HEK293 (cell line): ENCODE measurements at regions not wholly inside any gene's neighbourhood (a gene's known extent, or its start where the extent isn't known, plus 50 kb on each side); places are given as distances from the start of the nearest gene placed in this dataset.

Experiments used
- CTCF ChIA-PET: fragments of 350-600 bp; formaldehyde crosslinking; extraction: SDS; loops from one replicate; lab custom pipeline; 2021; ENCODE audit warnings: antibody characterized with exemption; lab: Yijun Ruan, JAX
- POLR2A ChIA-PET: fragments of 300-600 bp; formaldehyde crosslinking; extraction: SDS; loops from one replicate; lab custom pipeline; 2020; ENCODE audit warnings: antibody characterized with exemption, inconsistent platforms; lab: Yijun Ruan, JAX
- H3K27ac ChIP-seq: fragments of 200-500 bp; sonication (Bioruptor generic); 2 replicates; pipeline ENCODE4 v1.5.1; 2014; ENCODE audit warnings: low read depth, low read length, control low read depth, inconsistent platforms; ENCODE audit errors: extremely low read depth
- H3K36me3 ChIP-seq, 2 experiments: fragments of 200-500 bp in 1 of 2; sonication (Bioruptor generic) in 1 of 2; 1 replicate in 1 of 2; 2 replicates in 1 of 2; pipeline ENCODE4 v1.5.1; 2014 to 2017; ENCODE audit warnings: inconsistent platforms in 2 of 2, low read length in 2 of 2; ENCODE audit not compliant: control insufficient read depth in 2 of 2, insufficient read depth in 1 of 2
- H3K4me1 ChIP-seq: fragments of 200-500 bp; sonication (Bioruptor generic); 2 replicates; pipeline ENCODE4 v1.5.1; 2014; ENCODE audit warnings: mild to moderate bottlenecking, low read length, inconsistent platforms; ENCODE audit not compliant: control insufficient read depth, insufficient read depth
- H3K4me3 ChIP-seq: 2 replicates; pipeline ENCODE4 v1.5.1; 2011; ENCODE audit warnings: low read depth, mild to moderate bottlenecking, control low read depth, low read length, moderate library complexity
- H3K9me3 ChIP-seq: fragments of 200-500 bp; sonication (Bioruptor generic); 2 replicates; pipeline ENCODE4 v1.5.1; 2014; ENCODE audit warnings: low read depth, low read length, inconsistent platforms; ENCODE audit not compliant: control insufficient read depth, insufficient read depth
- GLIS1 ChIP-seq: fragments of 450-650 bp; formaldehyde crosslinking; IDR thresholded peaks from 2 replicates; pipeline ENCODE4 v1.5.1; 2016; ENCODE audit warnings: missing biosample characterization, missing genetic modification characterization
- HOXA7 ChIP-seq: sonication (generic); formaldehyde crosslinking; IDR thresholded peaks from 2 replicates; pipeline ENCODE4 v1.8.1; 2022; ENCODE audit warnings: missing genetic modification reagents, borderline replicate concordance
- KLF10 ChIP-seq: fragments of 450-650 bp; IDR thresholded peaks from 2 replicates; pipeline ENCODE4 v1.5.1; 2018; ENCODE audit warnings: missing biosample characterization, mild to moderate bottlenecking, missing genetic modification characterization
- PRDM4 ChIP-seq: fragments of 450-650 bp; formaldehyde crosslinking; IDR thresholded peaks from 2 replicates; pipeline ENCODE4 v1.5.1; 2017; ENCODE audit warnings: missing biosample characterization, missing genetic modification characterization
- PRDM6 ChIP-seq: fragments of 450-650 bp; formaldehyde crosslinking; IDR thresholded peaks from 2 replicates; pipeline ENCODE4 v1.5.1; 2017; ENCODE audit warnings: missing biosample characterization, missing genetic modification characterization
- SCRT1 ChIP-seq: fragments of 450-650 bp; formaldehyde crosslinking; IDR thresholded peaks from 2 replicates; pipeline ENCODE4 v1.5.1; 2016; ENCODE audit warnings: missing biosample characterization, missing genetic modification characterization, borderline replicate concordance
- ZFP37 ChIP-seq: fragments of 450-650 bp; formaldehyde crosslinking; IDR thresholded peaks from 2 replicates; pipeline ENCODE4 v1.5.1; 2016; ENCODE audit warnings: missing biosample characterization, missing genetic modification characterization
- ZIC2 ChIP-seq: fragments of 450-650 bp; formaldehyde crosslinking; IDR thresholded peaks from 2 replicates; pipeline ENCODE4 v1.5.1; 2016; ENCODE audit warnings: missing biosample characterization, missing genetic modification characterization
- ZNF114 ChIP-seq: fragments of 450-650 bp; formaldehyde crosslinking; IDR thresholded peaks from 2 replicates; pipeline ENCODE4 v1.5.0; 2017; ENCODE audit warnings: missing biosample characterization, missing genetic modification characterization
- ZNF138 ChIP-seq: fragments of 450-650 bp; formaldehyde crosslinking; IDR thresholded peaks from 2 replicates; pipeline ENCODE4 v1.5.1; 2016; ENCODE audit warnings: missing biosample characterization, missing genetic modification characterization, borderline replicate concordance
- ZNF280D ChIP-seq: fragments of 450-650 bp; formaldehyde crosslinking; IDR thresholded peaks from 2 replicates; pipeline ENCODE4 v1.5.1; 2016; ENCODE audit warnings: missing biosample characterization, missing genetic modification characterization
- ZNF335 ChIP-seq: fragments of 450-650 bp; formaldehyde crosslinking; conservative IDR thresholded peaks from 2 replicates; pipeline ENCODE4 v1.5.1; 2016; ENCODE audit warnings: missing biosample characterization, missing genetic modification characterization
- ZNF404 ChIP-seq: fragments of 450-650 bp; formaldehyde crosslinking; IDR thresholded peaks from 2 replicates; pipeline ENCODE4 v1.5.1; 2017; ENCODE audit warnings: missing biosample characterization, missing genetic modification characterization
- ZNF548 ChIP-seq: fragments of 450-650 bp; formaldehyde crosslinking; IDR thresholded peaks from 2 replicates; pipeline ENCODE4 v1.5.1; 2016; ENCODE audit warnings: missing biosample characterization, missing genetic modification characterization
- ZNF558 ChIP-seq: fragments of 450-650 bp; formaldehyde crosslinking; IDR thresholded peaks from 2 replicates; pipeline ENCODE4 v1.5.1; 2016; ENCODE audit warnings: missing biosample characterization, missing genetic modification characterization
- ZNF585B ChIP-seq: fragments of 450-650 bp; formaldehyde crosslinking; IDR thresholded peaks from 2 replicates; pipeline ENCODE4 v1.5.1; 2016; ENCODE audit warnings: missing biosample characterization, missing genetic modification characterization
- ZNF600 ChIP-seq: fragments of 450-650 bp; formaldehyde crosslinking; IDR thresholded peaks from 2 replicates; pipeline ENCODE4 v1.5.1; 2016; ENCODE audit warnings: missing biosample characterization, missing genetic modification characterization
- ZNF654 ChIP-seq: fragments of 450-650 bp; formaldehyde crosslinking; IDR thresholded peaks from 2 replicates; pipeline ENCODE4 v1.5.1; 2016; ENCODE audit warnings: low read depth, missing biosample characterization, missing genetic modification characterization
- ZNF660 ChIP-seq: fragments of 450-650 bp; IDR thresholded peaks from 2 replicates; pipeline ENCODE4 v1.5.1; 2018; ENCODE audit warnings: missing biosample characterization, mild to moderate bottlenecking, missing genetic modification characterization
- ZNF664 ChIP-seq: fragments of 450-650 bp; formaldehyde crosslinking; IDR thresholded peaks from 2 replicates; pipeline ENCODE4 v1.5.1; 2016; ENCODE audit warnings: missing biosample characterization, missing genetic modification characterization
- ZNF704 ChIP-seq: fragments of 450-650 bp; formaldehyde crosslinking; IDR thresholded peaks from 2 replicates; pipeline ENCODE4 v1.5.1; 2016; ENCODE audit warnings: missing biosample characterization, missing genetic modification characterization
- ZNF768 ChIP-seq: fragments of 450-650 bp; formaldehyde crosslinking; IDR thresholded peaks from 2 replicates; pipeline ENCODE4 v1.5.1; 2018; ENCODE audit warnings: missing biosample characterization, mild to moderate bottlenecking, missing genetic modification characterization
- ZNF792 ChIP-seq: fragments of 450-650 bp; formaldehyde crosslinking; IDR thresholded peaks from 2 replicates; pipeline ENCODE4 v1.5.1; 2016; ENCODE audit warnings: missing biosample characterization, missing genetic modification characterization

- TF ChIP-seq HOXA7 (no peak), ZNF404 (tag by site-specific recombination) (no peak), ZNF585B (tag by site-specific recombination) (no peak)
Observed at GRCh38 chr3:166011771-166012170, 174.5 kb upstream of the BCHE start (continued).

- no peaks in the 10 kb centered on the region for H3K9me3 ChIP-seq
- TF ChIP-seq ZNF585B (tag by site-specific recombination) (no peak), ZNF138 (tag by site-specific recombination) (no peak), ZNF548 (no peak), GLIS1 (tag by site-specific recombination) (no peak), PRDM6 (tag by site-specific recombination) (no peak), ZNF664 (tag by site-specific recombination) (no peak), ZNF654 (tag by site-specific recombination) (no peak), ZNF114 (tag by site-specific recombination) (no peak), ZNF660 (tag by site-specific recombination) (no peak), ZNF558 (tag by site-specific recombination) (no peak), ZNF792 (tag by site-specific recombination) (no peak), SCRT1 (tag by site-specific recombination) (no peak), ZIC2 (tag by site-specific recombination) (no peak), ZNF704 (tag by site-specific recombination) (no peak), ZNF335 (tag by site-specific recombination) (no peak), ZNF600 (tag by site-specific recombination) (no peak), PRDM4 (tag by site-specific recombination) (no peak)
- H3K4me1 ChIP-seq: no peaks in the 10 kb centered on the region
- POLR2A ChIA-PET: no interaction called here
- CTCF ChIA-PET: no interaction called here
- H3K36me3 ChIP-seq: no peaks in the 10 kb centered on the region
- no peak overlapping the region for H3K4me3 ChIP-seq
- H3K27ac ChIP-seq: no peak overlapping the region
Observed at GRCh38 chr3:166005126-166005525, 167.9 kb upstream of the BCHE start.

GRCh38 chr3:165994293-165994692 lies 157.1 kb upstream of the BCHE start:
- POLR2A ChIA-PET: no interaction called here
- no peak overlapping the region for H3K27ac ChIP-seq
- H3K36me3 ChIP-seq: no peaks in the 10 kb centered on the region
- no peak overlapping the region for H3K4me3 ChIP-seq
- H3K4me1 ChIP-seq: no peaks in the 10 kb centered on the region
- no peaks in the 10 kb centered on the region for H3K9me3 ChIP-seq
- CTCF ChIA-PET: no interaction called here
- TF ChIP-seq KLF10 (tag by site-specific recombination) (no peak), ZFP37 (no peak), ZNF768 (tag by site-specific recombination) (no peak), ZNF280D (tag by site-specific recombination) (no peak)
